PFSK-1 (cell line): ENCODE measurements at regions not wholly inside any gene's neighbourhood (a gene's known extent, or its start where the extent isn't known, plus 50 kb on each side); places are given as distances from the start of the nearest gene placed in this dataset.

ENCODE experiments used
- FOXP2 ChIP-seq: optimal IDR thresholded peaks from 2 replicates; pipeline ENCODE3; 2011; ENCODE audit warnings: borderline replicate concordance, control low read depth, inconsistent platforms; ENCODE audit not compliant: insufficient read depth; ENCODE audit errors: extremely low read length, extremely low read depth
- POLR2AphosphoS5 ChIP-seq: IDR thresholded peaks from 2 replicates; pipeline ENCODE4 v1.6.1; 2012; ENCODE audit warnings: low read depth, mild to moderate bottlenecking, control low read depth, low read length, moderate library complexity
- SIN3A ChIP-seq: IDR thresholded peaks from 2 replicates; pipeline ENCODE4 v1.6.1; 2012; ENCODE audit warnings: mild to moderate bottlenecking, low read length, moderate library complexity, borderline replicate concordance; ENCODE audit not compliant: insufficient read depth
- TAF1 ChIP-seq: IDR thresholded peaks from 2 replicates; pipeline ENCODE4 v1.6.1; 2012; ENCODE audit warnings: low read length, control low read depth, borderline replicate concordance; ENCODE audit not compliant: insufficient read depth
- TF ChIP-seq, protein P1 (sequence below), 2 experiments: IDR thresholded peaks; 2 replicates each; pipeline versions ENCODE4 v1.6.1 to v1.8.0; 2011 to 2012; ENCODE audit warnings: low read depth in 2 of 2, low read length in 2 of 2, control low read depth in 1 of 2, inconsistent platforms in 1 of 2, mild to moderate bottlenecking in 1 of 2, moderate library complexity in 1 of 2; ENCODE audit not compliant: insufficient read depth in 1 of 2

DNA sequence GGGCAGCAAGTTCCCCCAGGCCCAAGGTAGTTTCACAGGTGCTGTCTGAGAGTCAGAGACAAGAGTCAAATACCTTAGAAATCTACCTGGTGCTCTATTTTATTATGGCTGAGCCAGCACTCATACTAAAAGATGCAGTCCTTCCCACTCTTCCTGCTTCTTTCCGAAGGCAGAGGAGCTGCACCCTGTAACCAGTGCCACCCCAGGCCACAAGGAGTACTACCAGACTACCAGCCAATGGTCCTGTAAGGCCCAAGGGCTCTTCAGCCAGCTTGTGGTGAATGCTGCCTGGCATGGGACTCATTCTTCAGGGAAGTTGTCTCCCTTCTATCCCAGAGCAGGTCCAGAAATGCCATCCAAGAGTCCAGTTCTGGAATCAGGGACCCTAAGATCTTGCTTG is 203.8 kb upstream of the DUSP10 start:
- no peak for TF ChIP-seq TAF1
- no peak for TF ChIP-seq POLR2AphosphoS5
- no peak for TF ChIP-seq SIN3A
- TF ChIP-seq, protein P1, sequence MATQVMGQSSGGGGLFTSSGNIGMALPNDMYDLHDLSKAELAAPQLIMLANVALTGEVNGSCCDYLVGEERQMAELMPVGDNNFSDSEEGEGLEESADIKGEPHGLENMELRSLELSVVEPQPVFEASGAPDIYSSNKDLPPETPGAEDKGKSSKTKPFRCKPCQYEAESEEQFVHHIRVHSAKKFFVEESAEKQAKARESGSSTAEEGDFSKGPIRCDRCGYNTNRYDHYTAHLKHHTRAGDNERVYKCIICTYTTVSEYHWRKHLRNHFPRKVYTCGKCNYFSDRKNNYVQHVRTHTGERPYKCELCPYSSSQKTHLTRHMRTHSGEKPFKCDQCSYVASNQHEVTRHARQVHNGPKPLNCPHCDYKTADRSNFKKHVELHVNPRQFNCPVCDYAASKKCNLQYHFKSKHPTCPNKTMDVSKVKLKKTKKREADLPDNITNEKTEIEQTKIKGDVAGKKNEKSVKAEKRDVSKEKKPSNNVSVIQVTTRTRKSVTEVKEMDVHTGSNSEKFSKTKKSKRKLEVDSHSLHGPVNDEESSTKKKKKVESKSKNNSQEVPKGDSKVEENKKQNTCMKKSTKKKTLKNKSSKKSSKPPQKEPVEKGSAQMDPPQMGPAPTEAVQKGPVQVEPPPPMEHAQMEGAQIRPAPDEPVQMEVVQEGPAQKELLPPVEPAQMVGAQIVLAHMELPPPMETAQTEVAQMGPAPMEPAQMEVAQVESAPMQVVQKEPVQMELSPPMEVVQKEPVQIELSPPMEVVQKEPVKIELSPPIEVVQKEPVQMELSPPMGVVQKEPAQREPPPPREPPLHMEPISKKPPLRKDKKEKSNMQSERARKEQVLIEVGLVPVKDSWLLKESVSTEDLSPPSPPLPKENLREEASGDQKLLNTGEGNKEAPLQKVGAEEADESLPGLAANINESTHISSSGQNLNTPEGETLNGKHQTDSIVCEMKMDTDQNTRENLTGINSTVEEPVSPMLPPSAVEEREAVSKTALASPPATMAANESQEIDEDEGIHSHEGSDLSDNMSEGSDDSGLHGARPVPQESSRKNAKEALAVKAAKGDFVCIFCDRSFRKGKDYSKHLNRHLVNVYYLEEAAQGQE (IDR thresholded peaks at IDR 0.05; ENCODE audit: insufficient read depth in 1 of 2, low read depth in 2 of 2, low read length in 2 of 2) = no peak
- no peak for TF ChIP-seq FOXP2
